ENCODE measurements at regions not wholly inside any gene's neighbourhood (a gene's known extent, or its start where the extent isn't known, plus 50 kb on each side); places are given as distances from the start of the nearest gene placed in this dataset.

DNA sequence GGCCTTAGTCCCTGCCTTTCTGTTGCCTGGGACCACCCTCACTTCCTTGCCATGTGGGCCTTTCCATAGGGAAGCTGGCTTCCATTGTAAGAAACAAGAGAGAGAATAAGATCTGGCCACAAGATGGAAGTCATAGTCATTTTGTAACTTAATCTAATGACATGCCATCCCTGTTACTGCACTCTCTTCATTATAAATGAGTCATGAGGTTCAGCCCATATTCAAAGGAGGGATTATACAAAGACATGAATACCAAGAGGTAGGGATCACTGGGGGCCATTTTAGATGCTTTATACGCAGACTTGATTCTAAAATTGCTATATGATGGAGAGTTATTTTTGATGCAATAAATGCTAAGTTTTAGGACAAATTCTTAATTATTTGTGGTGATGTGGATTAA, 75.2 kb upstream of the CELF2 start:
- in situ Hi-C loops (cut with MboI; ENCODE audit: low sequenced_read_pairs, unreplicated experiment): no loop called here
- TF ChIP-seq, protein P1, sequence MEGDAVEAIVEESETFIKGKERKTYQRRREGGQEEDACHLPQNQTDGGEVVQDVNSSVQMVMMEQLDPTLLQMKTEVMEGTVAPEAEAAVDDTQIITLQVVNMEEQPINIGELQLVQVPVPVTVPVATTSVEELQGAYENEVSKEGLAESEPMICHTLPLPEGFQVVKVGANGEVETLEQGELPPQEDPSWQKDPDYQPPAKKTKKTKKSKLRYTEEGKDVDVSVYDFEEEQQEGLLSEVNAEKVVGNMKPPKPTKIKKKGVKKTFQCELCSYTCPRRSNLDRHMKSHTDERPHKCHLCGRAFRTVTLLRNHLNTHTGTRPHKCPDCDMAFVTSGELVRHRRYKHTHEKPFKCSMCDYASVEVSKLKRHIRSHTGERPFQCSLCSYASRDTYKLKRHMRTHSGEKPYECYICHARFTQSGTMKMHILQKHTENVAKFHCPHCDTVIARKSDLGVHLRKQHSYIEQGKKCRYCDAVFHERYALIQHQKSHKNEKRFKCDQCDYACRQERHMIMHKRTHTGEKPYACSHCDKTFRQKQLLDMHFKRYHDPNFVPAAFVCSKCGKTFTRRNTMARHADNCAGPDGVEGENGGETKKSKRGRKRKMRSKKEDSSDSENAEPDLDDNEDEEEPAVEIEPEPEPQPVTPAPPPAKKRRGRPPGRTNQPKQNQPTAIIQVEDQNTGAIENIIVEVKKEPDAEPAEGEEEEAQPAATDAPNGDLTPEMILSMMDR (IDR thresholded peaks at IDR 0.05; ENCODE audit: borderline replicate concordance, control extremely low read depth, extremely low read depth, insufficient read depth, missing control alignments): no peak
- no peak for DNase-seq (ENCODE audit: low spot score)

DNA sequence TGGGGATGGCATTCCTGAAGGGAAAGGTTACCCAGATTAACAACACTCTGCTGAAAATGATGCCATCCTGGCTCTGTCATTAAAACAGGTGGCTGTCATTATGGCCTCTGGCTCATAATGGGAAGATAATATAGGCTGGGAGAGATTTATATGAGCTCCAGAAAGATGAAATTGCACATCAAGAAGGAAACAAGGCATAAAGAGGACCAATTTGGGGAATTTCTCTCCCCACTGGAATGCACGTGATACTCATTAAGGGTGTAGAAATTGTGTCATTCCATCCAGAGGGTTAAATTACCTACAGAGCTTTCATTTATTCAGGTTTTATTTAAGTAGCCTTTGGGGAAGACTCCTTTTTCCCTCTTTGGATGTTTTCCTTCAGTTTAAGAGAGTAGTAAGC, 71.6 kb upstream of the CELF2 start:
- in situ Hi-C loops (cut with MboI; ENCODE audit: low sequenced_read_pairs, unreplicated experiment): no loop called here
- TF ChIP-seq, protein P1 (IDR thresholded peaks at IDR 0.05; ENCODE audit: borderline replicate concordance, control extremely low read depth, extremely low read depth, insufficient read depth, missing control alignments): no peak

DNA sequence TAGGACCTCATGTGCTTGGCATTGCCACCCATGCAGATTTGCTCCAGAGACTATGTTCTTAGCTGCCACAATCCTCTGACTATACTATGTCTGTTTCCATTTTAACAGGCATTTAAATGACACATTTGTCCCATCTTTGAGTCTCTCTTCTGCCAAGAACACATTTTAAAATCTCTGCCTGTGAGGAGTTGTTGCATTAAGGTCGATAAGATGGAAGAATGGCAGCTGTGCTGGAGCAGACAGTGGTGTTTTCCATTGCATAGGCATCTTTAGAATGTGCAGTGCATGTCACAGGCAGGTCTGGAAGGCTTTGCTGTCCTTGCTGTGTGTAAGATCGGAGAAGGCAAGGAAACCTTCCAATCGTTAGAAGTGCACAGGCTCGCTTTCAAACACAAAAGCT, 70.9 kb upstream of the CELF2 start:
- in situ Hi-C loops (cut with MboI; ENCODE audit: low sequenced_read_pairs, unreplicated experiment): no loop called here
- DNase-seq (ENCODE audit: low spot score): no peak
- TF ChIP-seq, protein P1 (IDR thresholded peaks at IDR 0.05; ENCODE audit: borderline replicate concordance, control extremely low read depth, extremely low read depth, insufficient read depth, missing control alignments): no peak

More for the DNA sequence above, 71.6 kb upstream of the CELF2 start:
- DNase-seq (ENCODE audit: low spot score): no peak

DNA sequence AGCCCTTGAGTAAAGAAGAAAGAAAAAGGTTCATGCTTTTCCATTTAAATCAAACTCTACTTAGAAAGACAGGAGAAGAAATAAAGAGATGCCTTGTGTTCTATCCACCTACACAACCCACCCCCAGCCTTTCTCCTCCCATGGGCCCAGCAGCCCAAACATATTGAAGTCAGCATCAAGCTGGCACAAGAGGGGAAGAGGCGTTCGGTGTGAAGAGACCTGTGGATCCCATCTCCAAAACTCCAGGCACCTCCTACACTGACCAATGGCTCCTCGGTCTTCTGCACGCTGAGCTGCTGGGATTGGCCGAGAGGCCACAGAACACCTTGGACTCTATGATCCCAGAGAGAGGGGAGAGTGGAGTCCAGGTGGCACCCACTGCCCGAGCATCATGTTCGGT, 66.0 kb upstream of the CELF2 start:
- DNase-seq (ENCODE audit: low spot score): no peak
- TF ChIP-seq, protein P1 (IDR thresholded peaks at IDR 0.05; ENCODE audit: borderline replicate concordance, control extremely low read depth, extremely low read depth, insufficient read depth, missing control alignments): no peak
- in situ Hi-C loops (cut with MboI; ENCODE audit: low sequenced_read_pairs, unreplicated experiment): no loop called here

DNA sequence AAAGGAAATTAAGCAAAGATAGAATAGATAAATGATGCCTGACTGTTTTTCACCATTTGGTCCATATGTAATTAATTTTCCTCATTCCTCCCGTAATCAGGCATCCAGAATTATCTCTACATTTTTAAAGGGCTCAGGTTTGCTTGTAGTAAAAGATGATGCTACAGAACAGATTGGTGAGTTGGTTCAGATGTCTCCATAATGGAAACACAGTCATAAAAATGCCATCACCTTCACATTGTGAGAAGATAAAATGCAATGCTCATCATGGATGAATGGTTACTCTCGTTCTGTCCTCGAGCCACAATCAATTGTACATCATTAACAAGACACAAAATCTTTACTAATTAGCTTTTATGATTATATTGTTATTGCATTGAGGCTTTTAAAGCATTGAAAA, 64.9 kb upstream of the CELF2 start:
- DNase-seq (ENCODE audit: low spot score): no peak
- in situ Hi-C loops (cut with MboI; ENCODE audit: low sequenced_read_pairs, unreplicated experiment): no loop called here

DNA sequence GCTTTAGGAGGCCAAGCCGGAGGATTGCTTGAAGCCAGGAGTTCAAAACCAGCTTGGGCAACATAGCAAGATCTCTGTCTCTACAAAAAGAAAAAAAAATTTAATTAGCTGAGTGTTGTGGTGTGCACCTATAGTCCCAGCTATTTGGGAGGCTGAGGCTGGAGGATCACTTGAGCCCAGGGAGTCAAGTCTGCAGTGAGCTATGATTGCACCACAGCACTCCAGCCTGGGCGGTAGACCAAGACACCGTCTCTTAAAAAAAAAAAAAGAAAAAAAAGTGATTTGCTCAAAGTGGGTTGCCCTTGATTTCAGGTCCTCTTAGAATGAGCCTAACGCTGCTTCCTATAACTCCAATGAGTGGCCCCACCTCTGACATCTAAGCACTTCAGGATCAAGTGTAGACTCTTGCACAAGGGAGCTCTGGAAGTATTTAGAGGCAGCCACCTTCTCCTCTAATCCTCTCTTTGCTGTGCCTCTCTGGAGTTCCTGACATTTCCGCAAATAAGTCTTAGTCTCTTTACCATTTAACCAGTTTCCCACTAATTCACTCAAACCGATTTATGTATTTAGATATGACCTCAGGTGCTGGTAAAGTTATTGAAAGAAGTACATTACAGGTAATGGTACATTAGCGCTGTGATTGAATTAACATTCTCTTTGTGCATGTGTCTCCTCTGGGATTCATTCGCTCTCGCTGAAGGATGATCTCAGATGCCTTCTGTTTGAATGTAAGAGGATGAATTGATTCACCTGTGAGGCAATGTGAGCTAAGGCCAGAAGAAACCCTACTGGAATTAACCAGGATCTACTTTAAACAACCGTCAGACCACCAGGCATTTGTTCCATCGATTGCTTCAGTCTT, 60.8 kb upstream of the CELF2 start:
- in situ Hi-C loops (cut with MboI; ENCODE audit: low sequenced_read_pairs, unreplicated experiment): no loop called here
- no peak for DNase-seq (ENCODE audit: low spot score)
- TF ChIP-seq, protein P1 (IDR thresholded peaks at IDR 0.05; ENCODE audit: borderline replicate concordance, control extremely low read depth, extremely low read depth, insufficient read depth, missing control alignments): no peak

More for the DNA sequence above, 64.9 kb upstream of the CELF2 start:
- TF ChIP-seq, protein P1 (IDR thresholded peaks at IDR 0.05; ENCODE audit: borderline replicate concordance, control extremely low read depth, extremely low read depth, insufficient read depth, missing control alignments): no peak
